RWPE2 (cell line): ENCODE measurements at regions not wholly inside any gene's neighbourhood (a gene's known extent, or its start where the extent isn't known, plus 50 kb on each side); places are given as distances from the start of the nearest gene placed in this dataset.
"Not testable (repeated sequence)": the region's sequence is repeated elsewhere in the genome, so short reads cannot be mapped to it uniquely, and the experiment has no call there.

Source experiments
- ATAC-seq: fragments of 200-7000 bp; cut with Tn5 transposase; 3 replicates; pipeline ENCODE4 v1.9.1; 2021; ENCODE audit warnings: low read depth
- DNase-seq: peaks from one replicate; pipeline ENCODE4 v3.0.0-alpha.2; 2020; ENCODE audit warnings: low spot score
- H3K27ac ChIP-seq: fragments of 450-650 bp; 2 replicates; pipeline ENCODE4 v1.5.1; 2017; ENCODE audit warnings: mild to moderate bottlenecking; ENCODE audit not compliant: poor library complexity, severe bottlenecking
- H3K27me3 ChIP-seq: fragments of 250-450 bp; sonication (Bioruptor Pico); 2 replicates; pipeline ENCODE4 v1.5.1; 2021; ENCODE audit warnings: mild to moderate bottlenecking, moderate library complexity; ENCODE audit not compliant: insufficient read depth, poor library complexity, severe bottlenecking
- H3K36me3 ChIP-seq: fragments of 250-450 bp; sonication (Bioruptor Pico); 2 replicates; pipeline ENCODE4 v1.5.1; 2020; ENCODE audit warnings: low read depth, mild to moderate bottlenecking, moderate library complexity
- H3K4me1 ChIP-seq: fragments of 250-450 bp; sonication (Bioruptor Pico); 2 replicates; pipeline ENCODE4 v1.5.1; 2021; ENCODE audit warnings: mild to moderate bottlenecking, moderate library complexity; ENCODE audit not compliant: insufficient read depth, poor library complexity, severe bottlenecking
- H3K4me3 ChIP-seq: fragments of 250-450 bp; sonication (Bioruptor Pico); 2 replicates; pipeline ENCODE4 v1.5.1; 2021; ENCODE audit warnings: mild to moderate bottlenecking, moderate library complexity; ENCODE audit not compliant: severe bottlenecking
- H3K9me3 ChIP-seq: fragments of 250-450 bp; sonication (Bioruptor Pico); 2 replicates; pipeline ENCODE4 v1.5.1; 2021; ENCODE audit warnings: mild to moderate bottlenecking, moderate library complexity; ENCODE audit not compliant: severe bottlenecking
- TF ChIP-seq, protein P1 (sequence below): fragments of 450-650 bp; IDR thresholded peaks from one replicate; pipeline ENCODE4 v1.5.1; 2017; ENCODE audit warnings: mild to moderate bottlenecking, moderate library complexity; ENCODE audit not compliant: poor library complexity, severe bottlenecking

DNA sequence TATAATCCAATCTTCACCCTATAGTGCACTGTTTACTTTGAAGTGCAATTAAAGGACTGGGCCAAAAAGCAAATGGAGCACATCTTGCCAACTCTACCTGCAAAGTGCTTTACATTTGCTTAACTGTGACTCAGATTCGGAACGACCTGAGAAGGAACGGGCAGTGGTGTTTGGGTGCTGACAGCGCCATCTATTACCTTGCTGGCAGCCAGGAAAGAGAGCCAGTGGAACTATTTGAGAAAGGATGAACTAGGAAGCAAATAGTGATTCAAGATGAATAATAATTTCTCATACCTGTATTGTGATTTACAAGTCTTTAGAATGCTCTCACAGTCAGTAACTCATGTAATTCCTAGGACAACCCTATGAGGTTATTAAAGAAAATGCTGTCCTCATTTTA lies 312.9 kb downstream of the PDCD6IP start:
- no peak overlapping the region for H3K27ac ChIP-seq
- H3K4me3 ChIP-seq, result no peak overlapping the region
- ATAC-seq, result no peak
- H3K27me3 ChIP-seq, result no peaks in the 10 kb centered on the region
- DNase-seq, result no peak
- no peaks in the 10 kb centered on the region for H3K4me1 ChIP-seq
- no peaks in the 10 kb centered on the region for H3K9me3 ChIP-seq
- H3K36me3 ChIP-seq, result no peaks in the 10 kb centered on the region
- TF ChIP-seq, protein P1, sequence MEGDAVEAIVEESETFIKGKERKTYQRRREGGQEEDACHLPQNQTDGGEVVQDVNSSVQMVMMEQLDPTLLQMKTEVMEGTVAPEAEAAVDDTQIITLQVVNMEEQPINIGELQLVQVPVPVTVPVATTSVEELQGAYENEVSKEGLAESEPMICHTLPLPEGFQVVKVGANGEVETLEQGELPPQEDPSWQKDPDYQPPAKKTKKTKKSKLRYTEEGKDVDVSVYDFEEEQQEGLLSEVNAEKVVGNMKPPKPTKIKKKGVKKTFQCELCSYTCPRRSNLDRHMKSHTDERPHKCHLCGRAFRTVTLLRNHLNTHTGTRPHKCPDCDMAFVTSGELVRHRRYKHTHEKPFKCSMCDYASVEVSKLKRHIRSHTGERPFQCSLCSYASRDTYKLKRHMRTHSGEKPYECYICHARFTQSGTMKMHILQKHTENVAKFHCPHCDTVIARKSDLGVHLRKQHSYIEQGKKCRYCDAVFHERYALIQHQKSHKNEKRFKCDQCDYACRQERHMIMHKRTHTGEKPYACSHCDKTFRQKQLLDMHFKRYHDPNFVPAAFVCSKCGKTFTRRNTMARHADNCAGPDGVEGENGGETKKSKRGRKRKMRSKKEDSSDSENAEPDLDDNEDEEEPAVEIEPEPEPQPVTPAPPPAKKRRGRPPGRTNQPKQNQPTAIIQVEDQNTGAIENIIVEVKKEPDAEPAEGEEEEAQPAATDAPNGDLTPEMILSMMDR, result no peak

DNA sequence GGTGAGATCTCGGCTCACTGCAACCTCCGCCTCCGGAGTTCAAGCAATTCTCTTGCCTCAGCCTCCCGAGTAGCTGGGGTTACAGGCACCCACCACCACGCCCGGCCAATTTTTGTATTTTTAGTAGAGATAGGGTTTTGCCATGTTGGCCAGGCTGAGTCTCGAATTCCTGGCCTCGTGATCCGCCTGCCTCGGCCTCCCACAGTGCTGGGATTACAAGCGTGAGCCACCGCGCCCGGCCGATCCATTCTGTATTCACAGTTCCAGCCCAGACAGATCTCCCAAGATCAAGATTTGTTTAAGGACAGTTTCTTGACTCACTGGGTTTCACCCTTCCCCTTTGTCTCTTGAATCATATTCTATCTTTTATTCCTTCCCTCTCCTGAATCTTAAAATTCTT lies 313.8 kb downstream of the PDCD6IP start:
- H3K4me3 ChIP-seq, H3K36me3 ChIP-seq, H3K9me3 ChIP-seq, ATAC-seq, H3K27me3 ChIP-seq, DNase-seq, H3K4me1 ChIP-seq, H3K27ac ChIP-seq: not testable (repeated sequence)

DNA sequence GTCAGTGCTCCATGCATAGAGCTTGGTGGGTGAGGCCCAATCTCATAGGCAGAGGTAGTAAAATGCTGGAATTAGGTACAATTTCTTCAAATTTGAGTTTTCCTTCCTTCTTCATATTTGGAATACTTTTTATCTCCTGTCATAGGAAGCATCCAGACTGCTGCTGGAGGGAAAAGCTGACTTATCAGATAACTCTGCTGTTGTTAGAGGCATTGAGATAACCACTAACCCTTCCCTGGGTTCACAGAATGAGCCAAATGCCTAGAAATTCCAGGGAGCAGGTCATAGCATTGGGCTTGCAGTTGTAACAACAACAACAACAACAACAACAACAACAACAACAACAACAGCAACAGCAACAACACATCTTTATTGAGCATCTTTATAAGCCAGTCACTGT lies 332.7 kb downstream of the PDCD6IP start:
- H3K27ac ChIP-seq, result no peak overlapping the region
- H3K4me1 ChIP-seq, result no peaks in the 10 kb centered on the region
- DNase-seq (no peak), ATAC-seq (no peak)
- peaks cover 6% of the 10 kb centered on the region for H3K27me3 ChIP-seq
- no peaks in the 10 kb centered on the region for H3K9me3 ChIP-seq
- TF ChIP-seq, protein P1, result no peak
- H3K36me3 ChIP-seq, result no peaks in the 10 kb centered on the region
- H3K4me3 ChIP-seq, result no peak overlapping the region

DNA sequence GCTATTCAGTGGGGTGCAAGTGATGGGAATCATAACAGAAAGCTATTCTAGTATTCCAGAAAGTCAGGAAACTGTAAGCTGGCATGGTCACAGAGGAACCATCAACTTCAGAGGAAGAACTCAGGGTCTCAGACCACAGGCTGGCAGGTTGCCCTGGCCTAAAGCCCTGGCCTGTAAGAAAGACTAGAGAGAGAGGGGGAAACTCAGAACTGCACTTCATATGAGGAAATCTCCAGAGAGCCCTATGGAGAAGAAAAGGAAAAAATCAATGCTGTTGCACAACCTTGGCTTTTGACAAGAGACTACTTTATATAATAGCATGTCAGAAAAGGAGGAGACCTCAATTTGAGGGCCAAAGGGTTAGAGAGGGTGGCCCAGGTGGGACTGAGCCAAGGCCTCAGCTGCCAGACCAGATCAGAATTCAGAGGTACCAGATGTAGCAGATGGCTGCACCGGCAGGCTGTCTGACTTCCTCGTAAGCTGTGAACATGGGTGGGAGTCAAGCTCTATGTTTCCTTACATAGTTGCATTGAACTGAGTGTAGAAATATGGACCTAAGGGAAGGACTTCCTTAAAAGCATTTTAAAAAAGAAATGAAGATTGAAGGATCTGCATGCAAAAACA lies 333.8 kb downstream of the PDCD6IP start:
- H3K36me3 ChIP-seq, result no peaks in the 10 kb centered on the region
- H3K9me3 ChIP-seq, result no peaks in the 10 kb centered on the region
- peaks cover 6% of the 10 kb centered on the region for H3K27me3 ChIP-seq
- TF ChIP-seq, protein P1, result no peak
- no peak overlapping the region for H3K27ac ChIP-seq
- H3K4me1 ChIP-seq, result no peaks in the 10 kb centered on the region
- no peak for DNase-seq
- ATAC-seq, result no peak
- H3K4me3 ChIP-seq, result no peak overlapping the region

DNA sequence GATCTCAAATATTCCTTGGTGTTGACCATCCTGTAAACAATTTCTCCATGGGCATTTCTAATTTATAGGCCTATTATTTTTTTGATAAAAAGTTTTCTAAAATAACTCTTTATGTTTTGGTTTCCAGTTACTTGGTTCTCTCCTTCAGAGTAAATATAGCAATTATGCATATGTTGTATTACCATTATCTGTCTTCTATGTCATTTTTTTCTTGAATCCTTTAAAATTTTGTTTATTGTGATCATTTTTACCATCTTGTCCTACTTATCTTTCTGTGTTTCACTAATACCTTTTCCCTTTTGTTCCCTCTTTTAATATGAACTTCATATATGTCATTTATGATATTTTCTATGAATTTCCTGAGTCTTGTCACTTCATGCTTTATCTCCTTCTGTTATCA lies 341.1 kb downstream of the PDCD6IP start:
- no peaks in the 10 kb centered on the region for H3K4me1 ChIP-seq
- TF ChIP-seq, protein P1, result no peak
- ATAC-seq (no peak), DNase-seq (no peak)
- no peaks in the 10 kb centered on the region for H3K9me3 ChIP-seq
- H3K27ac ChIP-seq, result no peak overlapping the region
- H3K27me3 ChIP-seq, result no peaks in the 10 kb centered on the region
- H3K36me3 ChIP-seq, result no peaks in the 10 kb centered on the region
- H3K4me3 ChIP-seq, result no peak overlapping the region
